H9 (cell line): ENCODE measurements at regions not wholly inside any gene's neighbourhood (a gene's known extent, or its start where the extent isn't known, plus 50 kb on each side); places are given as distances from the start of the nearest gene placed in this dataset.
"Not testable (repeated sequence)": the region's sequence is repeated elsewhere in the genome, so short reads cannot be mapped to it uniquely, and the experiment has no call there.

Source experiments
- DNase-seq: peaks from one replicate; pipeline ENCODE4 v3.0.0-alpha.2; 2017
- H2AFZ ChIP-seq: one replicate; pipeline ENCODE4 v1.6.1; 2013; ENCODE audit warnings: mild to moderate bottlenecking, low read length, control low read depth, moderate library complexity
- H2AK5ac ChIP-seq: 2 replicates; pipeline ENCODE4 v1.6.1; 2013; ENCODE audit warnings: low read length, control low read depth, mixed read lengths; ENCODE audit not compliant: insufficient read length
- H2BK120ac ChIP-seq: one replicate; pipeline ENCODE4 v1.6.1; 2013; ENCODE audit warnings: low read depth, mild to moderate bottlenecking, low read length, control low read depth, inconsistent platforms; ENCODE audit not compliant: poor library complexity, severe bottlenecking
- H2BK12ac ChIP-seq: 2 replicates; pipeline ENCODE4 v1.6.1; 2013; ENCODE audit warnings: low read length, control low read depth, mixed read lengths, low read depth; ENCODE audit not compliant: insufficient read length
- H2BK15ac ChIP-seq: 2 replicates; pipeline ENCODE4 v1.6.1; 2013; ENCODE audit warnings: low read depth, low read length, control low read depth
- H2BK20ac ChIP-seq: one replicate; pipeline ENCODE4 v1.6.1; 2013; ENCODE audit warnings: low read depth, mild to moderate bottlenecking, low read length, control low read depth, inconsistent platforms; ENCODE audit not compliant: poor library complexity, severe bottlenecking
- H2BK5ac ChIP-seq: 2 replicates; pipeline ENCODE4 v1.6.1; 2013; ENCODE audit warnings: low read length, control low read depth, mixed read lengths; ENCODE audit not compliant: insufficient read length
- H3K14ac ChIP-seq: 2 replicates; pipeline ENCODE4 v1.6.1; 2013; ENCODE audit warnings: low read length, control low read depth; ENCODE audit not compliant: insufficient read depth
- H3K18ac ChIP-seq: 2 replicates; pipeline ENCODE4 v1.6.1; 2013; ENCODE audit warnings: low read depth, mild to moderate bottlenecking, mixed read lengths, low read length, control low read depth; ENCODE audit not compliant: insufficient read length
- H3K23ac ChIP-seq: 2 replicates; pipeline ENCODE4 v1.6.1; 2013; ENCODE audit warnings: low read length, control low read depth, mixed read lengths, low read depth; ENCODE audit not compliant: insufficient read length
- H3K23me2 ChIP-seq: 2 replicates; pipeline ENCODE4 v1.6.1; 2013; ENCODE audit warnings: low read depth, mild to moderate bottlenecking, mixed read lengths, low read length, control low read depth; ENCODE audit not compliant: insufficient read length, poor library complexity, severe bottlenecking
- H3K27ac ChIP-seq: 2 replicates; pipeline ENCODE4 v1.5.1; 2013; ENCODE audit warnings: low read length, control low read depth, mixed read lengths, low read depth; ENCODE audit not compliant: insufficient read length
- H3K27me3 ChIP-seq: 2 replicates; pipeline ENCODE4 v1.6.1; 2013; ENCODE audit warnings: low read length, control low read depth, inconsistent platforms; ENCODE audit not compliant: insufficient read depth
- H3K4ac ChIP-seq: 2 replicates; pipeline ENCODE4 v1.6.1; 2013; ENCODE audit warnings: low read depth, mild to moderate bottlenecking, control low read depth, inconsistent platforms, low read length, moderate library complexity
- H3K4me1 ChIP-seq: 2 replicates; pipeline ENCODE4 v1.6.1; 2013; ENCODE audit warnings: low read length, control low read depth, inconsistent platforms; ENCODE audit not compliant: insufficient read depth
- H3K4me2 ChIP-seq: 2 replicates; pipeline ENCODE4 v1.6.1; 2013; ENCODE audit warnings: low read length, control low read depth, mixed read lengths; ENCODE audit not compliant: insufficient read length, insufficient read depth
- H3K56ac ChIP-seq: 2 replicates; pipeline ENCODE4 v1.6.1; 2013; ENCODE audit warnings: low read depth, mild to moderate bottlenecking, mixed read lengths, low read length, control low read depth; ENCODE audit not compliant: insufficient read length
- H3K79me1 ChIP-seq: 2 replicates; pipeline ENCODE4 v1.6.1; 2013; ENCODE audit warnings: low read depth, mild to moderate bottlenecking, moderate library complexity, low read length, control low read depth, inconsistent platforms; ENCODE audit not compliant: insufficient read depth, poor library complexity, severe bottlenecking
- H3K79me2 ChIP-seq: 2 replicates; pipeline ENCODE4 v1.6.1; 2013; ENCODE audit warnings: low read length, control low read depth, inconsistent platforms; ENCODE audit not compliant: insufficient read depth
- H3K9ac ChIP-seq: 2 replicates; pipeline ENCODE4 v1.6.1; 2013; ENCODE audit warnings: low read length, control low read depth, mixed read lengths; ENCODE audit not compliant: insufficient read length; ENCODE audit errors: extremely low read depth
- H3K9me3 ChIP-seq: one replicate; pipeline ENCODE4 v1.6.1; 2013; ENCODE audit warnings: low read depth, low read length, inconsistent platforms; ENCODE audit not compliant: control insufficient read depth
- H3T11ph ChIP-seq: one replicate; pipeline ENCODE4 v1.6.1; 2013; ENCODE audit warnings: mild to moderate bottlenecking, low read length, control low read depth, inconsistent platforms
- H4K20me1 ChIP-seq: one replicate; pipeline ENCODE4 v1.6.1; 2013; ENCODE audit not compliant: control insufficient read depth, insufficient read length, insufficient read depth
- H4K5ac ChIP-seq: 2 replicates; pipeline ENCODE4 v1.6.1; 2013; ENCODE audit warnings: low read depth, mild to moderate bottlenecking, mixed read lengths, low read length, control low read depth; ENCODE audit not compliant: insufficient read length
- H4K8ac ChIP-seq: replicated peaks from 2 replicates; pipeline ENCODE4 v1.6.1; 2013; ENCODE audit warnings: low read length, control low read depth, mixed read lengths, low read depth; ENCODE audit not compliant: insufficient read length
- H4K91ac ChIP-seq: 2 replicates; pipeline ENCODE4 v1.6.1; 2013; ENCODE audit warnings: low read depth, mild to moderate bottlenecking, moderate library complexity, mixed read lengths, low read length, control low read depth; ENCODE audit not compliant: insufficient read length
- H3K27ac Mint-ChIP-seq, 3 experiments: 2 replicates in 2 of 3; 3 replicates in 1 of 3; pipeline ENCODE4 v1.8.0; 2020 to 2021; ENCODE audit warnings: mixed read lengths in 3 of 3, mild to moderate bottlenecking in 1 of 3, moderate library complexity in 1 of 3
- H3K27me3 Mint-ChIP-seq: 2 replicates; pipeline ENCODE4 v1.8.0; 2021; ENCODE audit warnings: low read depth, mild to moderate bottlenecking, moderate library complexity, mixed read lengths
- H3K36me3 Mint-ChIP-seq, 3 experiments: 2 replicates in 2 of 3; 3 replicates in 1 of 3; pipeline ENCODE4 v1.8.0; 2020 to 2021; ENCODE audit warnings: low read depth in 3 of 3, mixed read lengths in 3 of 3; ENCODE audit not compliant: insufficient read depth in 1 of 3
- H3K4me1 Mint-ChIP-seq, 2 experiments: 2 replicates each; pipeline ENCODE4 v1.8.0; 2020; ENCODE audit warnings: mixed read lengths in 2 of 2
- H3K4me3 Mint-ChIP-seq, 2 experiments: 2 replicates in 1 of 2; 3 replicates in 1 of 2; pipeline ENCODE4 v1.8.0; 2020 to 2021; ENCODE audit warnings: mild to moderate bottlenecking in 2 of 2, mixed read lengths in 2 of 2, moderate library complexity in 1 of 2
- H3K9me3 Mint-ChIP-seq, 2 experiments: 2 replicates in 1 of 2; 3 replicates in 1 of 2; pipeline ENCODE4 v1.8.0; 2020; ENCODE audit warnings: mild to moderate bottlenecking in 2 of 2, mixed read lengths in 2 of 2, moderate library complexity in 1 of 2
- WGBS: extraction: QIAGEN DNeasy Blood & Tissue Kit; methylation state at CpG from one replicate; pipeline ENCODE4 v1.1.7; 2013; ENCODE audit warnings: missing lambda C conversion rate, low lambda C conversion rate, mixed read lengths; ENCODE audit not compliant: insufficient read length; ENCODE audit errors: extremely low coverage; 5-methylcytosine and 5-hydroxymethylcytosine counted together

- H3K9me3 Mint-ChIP-seq, H3K56ac ChIP-seq, H2BK20ac ChIP-seq, H3K4ac ChIP-seq, H2BK12ac ChIP-seq, H3K4me3 Mint-ChIP-seq, H3K4me1 ChIP-seq, H3K79me2 ChIP-seq, H3K27ac Mint-ChIP-seq, H3K4me1 Mint-ChIP-seq, H2BK5ac ChIP-seq, H4K8ac ChIP-seq, H4K5ac ChIP-seq, H3K27me3 Mint-ChIP-seq, H3K23me2 ChIP-seq, H3K9me3 ChIP-seq, DNase-seq, H3K36me3 Mint-ChIP-seq, H3K79me1 ChIP-seq, H2BK120ac ChIP-seq, H3K27ac ChIP-seq, H3K9ac ChIP-seq, H3K27me3 ChIP-seq, H3K4me2 ChIP-seq, H3T11ph ChIP-seq, H3K18ac ChIP-seq, H2AFZ ChIP-seq, H2BK15ac ChIP-seq, H3K14ac ChIP-seq, H4K91ac ChIP-seq, H3K23ac ChIP-seq, H2AK5ac ChIP-seq, H4K20me1 ChIP-seq: not testable (repeated sequence)
- WGBS: no CpG with 5 or more reads among the region's 2 CpGs
Observed at GRCh38 chr20:26120920-26121319, 424.3 kb upstream of the ZNF337 start.

DNA sequence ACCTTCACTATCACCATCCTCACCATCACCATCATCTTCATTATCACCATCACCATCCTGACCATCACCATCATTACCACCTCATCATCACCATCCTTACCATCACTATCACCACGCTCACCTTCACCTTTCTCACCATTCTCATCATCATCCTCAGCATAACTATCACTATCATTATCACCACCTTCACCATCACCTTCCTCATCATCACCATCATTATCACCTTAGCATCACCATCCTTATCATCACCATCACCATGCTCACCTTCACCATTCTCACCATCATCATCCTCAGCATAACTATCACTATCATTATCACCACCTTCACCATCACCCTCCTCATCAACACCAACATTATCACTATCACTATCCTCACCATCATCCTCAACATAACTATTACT, 397.8 kb upstream of the ZNF337 start:
- H3K23me2 ChIP-seq, H3K27ac ChIP-seq, H4K91ac ChIP-seq, H3K4me1 ChIP-seq, H2BK12ac ChIP-seq, H3K9ac ChIP-seq, H3K4ac ChIP-seq, H4K8ac ChIP-seq, H3K56ac ChIP-seq, H3K27ac Mint-ChIP-seq, H2AK5ac ChIP-seq, H3K79me1 ChIP-seq, H3K14ac ChIP-seq, H2AFZ ChIP-seq, H4K5ac ChIP-seq, H3K27me3 ChIP-seq, H2BK15ac ChIP-seq, H3K27me3 Mint-ChIP-seq, H3K23ac ChIP-seq, H3K4me2 ChIP-seq, H3T11ph ChIP-seq, H3K18ac ChIP-seq, H3K9me3 ChIP-seq, H3K9me3 Mint-ChIP-seq, H3K4me3 Mint-ChIP-seq, H3K4me1 Mint-ChIP-seq, H2BK120ac ChIP-seq, H2BK20ac ChIP-seq, H3K79me2 ChIP-seq, H4K20me1 ChIP-seq, H3K36me3 Mint-ChIP-seq, H2BK5ac ChIP-seq, DNase-seq: not testable (repeated sequence)
- 100% methylated on average over 1 of the region's 1 CpG for WGBS

DNA sequence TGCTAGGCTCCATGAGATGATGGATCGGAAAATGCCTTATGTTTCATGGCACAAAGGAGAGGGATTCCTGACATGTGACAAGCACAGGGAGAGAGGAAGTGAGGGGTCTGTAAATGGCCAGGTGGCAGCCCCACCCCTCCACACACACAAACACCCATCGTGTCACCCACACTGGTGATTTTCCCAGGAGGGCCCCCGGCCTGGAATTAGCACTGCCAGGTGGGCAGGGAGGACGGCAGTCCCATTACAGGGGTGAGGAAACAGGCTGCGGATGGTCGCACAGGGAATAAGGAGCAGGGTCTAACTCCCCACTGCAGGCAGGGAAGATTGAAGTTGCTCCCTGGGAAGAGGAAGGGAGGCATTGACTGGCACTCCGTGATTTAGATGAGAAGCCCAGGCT, 395.3 kb upstream of the ZNF337 start:
- not testable (repeated sequence) for H3K27ac Mint-ChIP-seq, H2BK20ac ChIP-seq, H3K9me3 ChIP-seq, H2AK5ac ChIP-seq, H4K5ac ChIP-seq, H2BK5ac ChIP-seq, H3K18ac ChIP-seq, H3K56ac ChIP-seq, H3K27me3 ChIP-seq, H3K9me3 Mint-ChIP-seq, H4K91ac ChIP-seq, H3K27ac ChIP-seq, H3K36me3 Mint-ChIP-seq, H2BK12ac ChIP-seq, H3K4me2 ChIP-seq, H3K4me1 Mint-ChIP-seq, H2BK15ac ChIP-seq, H2BK120ac ChIP-seq, H3K23me2 ChIP-seq, H3K27me3 Mint-ChIP-seq, H3T11ph ChIP-seq, H3K4me1 ChIP-seq, H2AFZ ChIP-seq, H3K79me2 ChIP-seq, H4K8ac ChIP-seq, H4K20me1 ChIP-seq, H3K14ac ChIP-seq, H3K4me3 Mint-ChIP-seq, H3K79me1 ChIP-seq, H3K4ac ChIP-seq, H3K9ac ChIP-seq, DNase-seq, H3K23ac ChIP-seq
- no CpG with 5 or more reads among the region's 7 CpGs for WGBS
